Upper lobe of right lung (tissue), 1 donor: ENCODE measurements at regions not wholly inside any gene's neighbourhood (a gene's known extent, or its start where the extent isn't known, plus 50 kb on each side); places are given as distances from the start of the nearest gene placed in this dataset.

Experiments used
- ATAC-seq: fragments of 200-7000 bp; cut with Tn5 transposase; one replicate; pipeline ENCODE4 v1.9.1; 2020; ENCODE audit warnings: mild to moderate bottlenecking, moderate library complexity
- DNase-seq: peaks from one replicate; pipeline ENCODE4 v3.0.0-alpha.2; 2020
- H3K27ac ChIP-seq: fragments of 200-600 bp; one replicate; pipeline ENCODE4 v1.8.0; 2022
- H3K27me3 ChIP-seq: fragments of 200-600 bp; one replicate; pipeline ENCODE4 v1.8.0; 2022; ENCODE audit warnings: mild to moderate bottlenecking
- H3K36me3 ChIP-seq: fragments of 200-600 bp; one replicate; pipeline ENCODE4 v1.8.0; 2022
- H3K4me1 ChIP-seq: fragments of 200-600 bp; one replicate; pipeline ENCODE4 v1.8.0; 2022
- H3K4me3 ChIP-seq: fragments of 200-600 bp; one replicate; pipeline ENCODE4 v1.8.0; 2022; ENCODE audit warnings: mild to moderate bottlenecking
- H3K9me3 ChIP-seq: fragments of 200-600 bp; one replicate; pipeline ENCODE4 v1.8.0; 2022
- intact Hi-C: fragments of 100-400 bp; cut with DNase I; formaldehyde crosslinking; loops from one replicate; pipeline ENCODE4 v1.11.0; 2022
- TF ChIP-seq, protein P1 (sequence below): fragments of 200-600 bp; IDR thresholded peaks from one replicate; pipeline ENCODE4 v1.8.0; 2022; ENCODE audit warnings: antibody characterized with exemption
- donor health status: DM: no; HTN: yes; CAD: no; lungs with severe emphysema.

DNA sequence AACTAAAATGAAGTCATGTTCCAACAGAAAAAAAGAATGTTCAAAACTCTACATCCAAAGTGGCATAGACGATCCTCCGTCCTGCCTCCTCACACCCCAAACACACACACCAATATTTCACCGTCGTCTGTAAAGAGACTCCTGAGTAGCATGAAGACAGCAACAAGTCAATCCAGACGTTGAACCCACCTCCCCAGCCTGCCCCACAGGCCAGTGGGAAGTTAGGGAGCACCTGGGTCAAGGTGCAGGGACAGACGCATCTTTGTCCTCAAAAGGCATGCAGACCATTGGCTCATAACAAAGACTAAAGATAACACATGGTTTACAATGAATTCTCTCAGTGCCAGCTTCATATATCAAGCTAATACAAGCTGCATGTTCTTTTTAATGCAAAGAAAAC is 396.5 kb downstream of the TCERG1L start:
- Histone ChIP-seq H3K27ac (no peak overlapping the region), H3K36me3 (no peaks in the 10 kb centered on the region), H3K4me3 (no peak overlapping the region), H3K9me3 (no peaks in the 10 kb centered on the region), H3K4me1 (no peaks in the 10 kb centered on the region), H3K27me3 (no peaks in the 10 kb centered on the region)
- intact Hi-C loops, result no loop called here
- ATAC-seq (no peak), DNase-seq (no peak)
- TF ChIP-seq, protein P1, sequence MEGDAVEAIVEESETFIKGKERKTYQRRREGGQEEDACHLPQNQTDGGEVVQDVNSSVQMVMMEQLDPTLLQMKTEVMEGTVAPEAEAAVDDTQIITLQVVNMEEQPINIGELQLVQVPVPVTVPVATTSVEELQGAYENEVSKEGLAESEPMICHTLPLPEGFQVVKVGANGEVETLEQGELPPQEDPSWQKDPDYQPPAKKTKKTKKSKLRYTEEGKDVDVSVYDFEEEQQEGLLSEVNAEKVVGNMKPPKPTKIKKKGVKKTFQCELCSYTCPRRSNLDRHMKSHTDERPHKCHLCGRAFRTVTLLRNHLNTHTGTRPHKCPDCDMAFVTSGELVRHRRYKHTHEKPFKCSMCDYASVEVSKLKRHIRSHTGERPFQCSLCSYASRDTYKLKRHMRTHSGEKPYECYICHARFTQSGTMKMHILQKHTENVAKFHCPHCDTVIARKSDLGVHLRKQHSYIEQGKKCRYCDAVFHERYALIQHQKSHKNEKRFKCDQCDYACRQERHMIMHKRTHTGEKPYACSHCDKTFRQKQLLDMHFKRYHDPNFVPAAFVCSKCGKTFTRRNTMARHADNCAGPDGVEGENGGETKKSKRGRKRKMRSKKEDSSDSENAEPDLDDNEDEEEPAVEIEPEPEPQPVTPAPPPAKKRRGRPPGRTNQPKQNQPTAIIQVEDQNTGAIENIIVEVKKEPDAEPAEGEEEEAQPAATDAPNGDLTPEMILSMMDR, result no peak

DNA sequence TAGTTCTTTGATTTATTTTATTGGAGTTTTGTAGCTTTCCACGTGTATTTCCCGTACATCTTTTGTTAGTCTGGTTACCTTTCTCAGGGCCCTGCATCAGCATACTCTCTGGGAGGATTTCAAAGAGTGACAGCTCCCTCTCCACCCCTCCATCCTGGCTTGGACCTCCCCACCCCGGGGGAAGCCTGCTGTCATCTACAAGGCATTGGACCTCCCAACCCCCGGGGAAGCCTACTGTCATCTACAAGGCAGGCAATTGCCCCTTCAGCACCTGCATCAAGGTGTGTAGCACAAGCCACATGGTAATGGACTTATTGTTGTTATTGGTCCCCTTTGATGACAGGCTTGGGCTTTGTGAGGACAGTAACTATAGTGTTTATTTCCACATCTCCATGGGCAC is 390.1 kb downstream of the TCERG1L start:
- TF ChIP-seq, protein P1, result no peak
- ATAC-seq (no peak), DNase-seq (no peak)
- Histone ChIP-seq H3K27ac (no peak overlapping the region), H3K9me3 (no peaks in the 10 kb centered on the region), H3K27me3 (no peaks in the 10 kb centered on the region), H3K36me3 (no peaks in the 10 kb centered on the region), H3K4me1 (no peaks in the 10 kb centered on the region), H3K4me3 (no peak overlapping the region)
- intact Hi-C loops, result no loop called here

DNA sequence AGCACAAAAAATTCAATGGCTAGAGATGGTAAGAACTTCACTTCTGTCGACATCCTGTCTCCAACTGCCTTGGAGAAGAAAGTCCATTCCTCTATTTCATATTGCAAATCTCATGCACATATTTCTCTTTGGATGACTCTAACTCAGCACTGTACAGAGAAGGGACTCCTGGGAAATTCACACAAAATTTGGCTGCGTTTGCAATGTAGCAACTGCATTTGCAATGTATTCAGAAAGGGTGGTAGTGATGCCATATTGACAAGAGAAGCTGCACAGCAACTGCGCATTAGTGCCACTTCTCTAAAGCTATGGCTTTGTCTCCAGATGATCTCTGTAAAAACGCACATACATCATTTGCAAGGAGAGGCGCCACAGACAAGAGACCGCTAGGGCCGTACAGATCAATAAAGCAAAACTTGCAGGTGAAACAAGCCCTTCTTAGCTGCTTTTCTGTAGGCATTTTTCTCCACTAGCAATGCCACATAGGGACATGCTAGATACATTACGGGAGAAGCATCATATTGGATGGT is 389.5 kb downstream of the TCERG1L start:
- intact Hi-C loops, result no loop called here
- Histone ChIP-seq H3K36me3 (no peaks in the 10 kb centered on the region), H3K27me3 (no peaks in the 10 kb centered on the region), H3K4me1 (no peaks in the 10 kb centered on the region), H3K9me3 (no peaks in the 10 kb centered on the region), H3K4me3 (no peak overlapping the region), H3K27ac (no peak overlapping the region)
- ATAC-seq, result no peak
- TF ChIP-seq, protein P1, result no peak
- no peak for DNase-seq

GRCh38 chr10:130923596-130923995 is 387.9 kb downstream of the TCERG1L start:
- Histone ChIP-seq H3K36me3 (no peaks in the 10 kb centered on the region), H3K9me3 (no peaks in the 10 kb centered on the region), H3K4me1 (no peaks in the 10 kb centered on the region), H3K4me3 (no peak overlapping the region), H3K27me3 (no peaks in the 10 kb centered on the region), H3K27ac (no peak overlapping the region)
- ATAC-seq, result no peak
- TF ChIP-seq, protein P1, result no peak
- intact Hi-C loops, result no loop called here
- no peak for DNase-seq

DNA sequence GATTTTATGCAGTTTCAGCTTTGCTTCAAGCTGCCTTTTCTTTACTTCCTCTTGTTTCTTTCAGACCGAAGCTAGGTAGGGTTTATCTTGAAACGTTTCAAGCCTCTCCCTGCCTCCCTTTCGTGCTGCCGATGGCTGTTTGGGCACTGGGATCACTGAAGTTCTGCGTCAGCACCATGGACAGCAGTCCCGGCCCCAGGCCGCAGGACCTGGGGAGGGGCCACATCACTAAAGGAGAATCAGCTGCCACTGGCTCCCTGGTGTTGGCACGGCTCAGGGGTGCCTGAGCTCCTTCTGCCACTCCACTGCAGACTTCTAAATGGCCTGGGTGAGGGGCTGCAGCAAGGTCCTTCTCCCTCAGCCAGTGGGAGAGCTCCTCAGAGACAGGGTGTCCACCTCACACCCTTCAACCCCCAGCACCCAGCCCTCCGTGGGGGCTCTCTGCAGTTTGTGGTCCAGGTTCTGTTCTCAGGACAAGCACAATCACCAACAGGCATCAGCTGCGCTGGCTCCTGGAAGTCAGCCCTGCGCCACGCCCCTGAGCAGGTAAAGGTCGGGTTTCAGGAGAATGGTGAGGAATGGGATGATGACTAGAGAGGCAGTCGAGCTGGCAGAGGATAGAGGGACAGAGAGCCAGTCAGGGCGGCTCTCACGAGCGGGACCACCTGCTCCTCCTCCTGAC is 387.2 kb downstream of the TCERG1L start:
- TF ChIP-seq, protein P1, result no peak
- no peaks in the 10 kb centered on the region for H3K9me3 ChIP-seq
- no peak overlapping the region for H3K27ac ChIP-seq
- ATAC-seq, result peak; percentile 42
- intact Hi-C loops, result no loop called here
- H3K4me3 ChIP-seq, result no peak overlapping the region
- no peaks in the 10 kb centered on the region for H3K36me3 ChIP-seq
- H3K4me1 ChIP-seq, result no peaks in the 10 kb centered on the region
- H3K27me3 ChIP-seq, result no peaks in the 10 kb centered on the region
- DNase-seq, result no peak

GRCh38 chr10:130926442-130926841 is 385.1 kb downstream of the TCERG1L start:
- TF ChIP-seq, protein P1, result no peak

More at GRCh38 chr10:130926442-130926841, 385.1 kb downstream of the TCERG1L start:
- H3K36me3 ChIP-seq, result no peaks in the 10 kb centered on the region
- no peaks in the 10 kb centered on the region for H3K4me1 ChIP-seq
- no peaks in the 10 kb centered on the region for H3K9me3 ChIP-seq
- no peak overlapping the region for H3K4me3 ChIP-seq
- ATAC-seq (no peak), DNase-seq (no peak)
- intact Hi-C loops, result no loop called here
- H3K27ac ChIP-seq, result no peak overlapping the region
- H3K27me3 ChIP-seq, result no peaks in the 10 kb centered on the region
